SK-N-SH treated with all-trans-retinoic acid at 6 μM for 48 hours (cell line): ENCODE measurements at regions not wholly inside any gene's neighbourhood (a gene's known extent, or its start where the extent isn't known, plus 50 kb on each side); places are given as distances from the start of the nearest gene placed in this dataset.

ENCODE experiments used
- ATAC-seq: fragments of 200-7000 bp; cut with Tn5 transposase; 3 replicates; pipeline ENCODE4 v1.9.1; 2020; ENCODE audit warnings: mild to moderate bottlenecking, moderate library complexity
- ARNTL ChIP-seq: fragments of 450-650 bp; formaldehyde crosslinking; IDR thresholded peaks from 2 replicates; pipeline ENCODE4 v1.5.0; 2020; ENCODE audit warnings: low read depth, mild to moderate bottlenecking, moderate library complexity, borderline replicate concordance
- BACH2 ChIP-seq: fragments of 250-450 bp; sonication (Bioruptor Pico); IDR thresholded peaks from 2 replicates; pipeline ENCODE4 v1.9.0; 2021; ENCODE audit warnings: mild to moderate bottlenecking, borderline replicate concordance
- CREB5 ChIP-seq: fragments of 250-450 bp; sonication (Bioruptor Pico); IDR thresholded peaks from 2 replicates; pipeline ENCODE4 v1.5.1; 2020; ENCODE audit warnings: low read depth, mild to moderate bottlenecking, moderate library complexity
- CSDC2 ChIP-seq: fragments of 250-450 bp; sonication (Bioruptor Pico); IDR thresholded peaks from 2 replicates; pipeline ENCODE4 v1.5.0; 2020; ENCODE audit warnings: mild to moderate bottlenecking, moderate library complexity
- ESRRG ChIP-seq: fragments of 250-450 bp; sonication (Bioruptor Pico); IDR thresholded peaks from 2 replicates; pipeline ENCODE4 v1.6.1; 2021; ENCODE audit warnings: mild to moderate bottlenecking
- GLIS3 ChIP-seq: fragments of 250-450 bp; sonication (Bioruptor Pico); IDR thresholded peaks from 2 replicates; pipeline ENCODE4 v1.5.0; 2020; ENCODE audit warnings: mild to moderate bottlenecking, moderate library complexity
- OSR1 ChIP-seq: fragments of 250-450 bp; sonication (Bioruptor Pico); IDR thresholded peaks from 2 replicates; pipeline ENCODE4 v1.8.0; 2022; ENCODE audit warnings: moderate library complexity, mild to moderate bottlenecking, inconsistent platforms
- PPARA ChIP-seq: fragments of 250-450 bp; sonication (Bioruptor Pico); IDR thresholded peaks from 2 replicates; pipeline ENCODE4 v1.5.0; 2020; ENCODE audit warnings: mild to moderate bottlenecking, borderline replicate concordance
- RARB ChIP-seq: fragments of 250-450 bp; sonication (Bioruptor Pico); IDR thresholded peaks from 2 replicates; pipeline ENCODE4 v1.8.0; 2021; ENCODE audit warnings: mild to moderate bottlenecking, moderate library complexity
- SNAI2 ChIP-seq: fragments of 250-450 bp; sonication (Bioruptor Pico); IDR thresholded peaks from 2 replicates; pipeline ENCODE4 v1.5.0; 2020; ENCODE audit warnings: mild to moderate bottlenecking, moderate library complexity
- TCF4 ChIP-seq: fragments of 250-450 bp; sonication (Bioruptor Pico); IDR thresholded peaks from 2 replicates; pipeline ENCODE4 v1.8.0; 2021; ENCODE audit warnings: mild to moderate bottlenecking, moderate library complexity, borderline replicate concordance
- TOX ChIP-seq: fragments of 250-450 bp; sonication (Bioruptor Pico); IDR thresholded peaks from 2 replicates; pipeline ENCODE4 v1.8.0; 2021; ENCODE audit warnings: mild to moderate bottlenecking, moderate library complexity, borderline replicate concordance
- ZC3H10 ChIP-seq: fragments of 250-450 bp; sonication (Bioruptor Pico); IDR thresholded peaks from 2 replicates; pipeline ENCODE4 v1.5.1; 2021; ENCODE audit warnings: mild to moderate bottlenecking, moderate library complexity
- ZFP3 ChIP-seq: fragments of 250-450 bp; sonication (Bioruptor Pico); IDR thresholded peaks from 2 replicates; pipeline ENCODE4 v1.5.0; 2020; ENCODE audit warnings: mild to moderate bottlenecking, moderate library complexity
- ZFP30 ChIP-seq: fragments of 450-650 bp; formaldehyde crosslinking; IDR thresholded peaks from 2 replicates; pipeline ENCODE4 v1.5.0; 2022; ENCODE audit warnings: mild to moderate bottlenecking, moderate library complexity
- ZNF565 ChIP-seq: fragments of 450-650 bp; formaldehyde crosslinking; conservative IDR thresholded peaks from 2 replicates; pipeline ENCODE4 v1.5.0; 2020; ENCODE audit warnings: low read depth, mild to moderate bottlenecking, moderate library complexity
- ZNF70 ChIP-seq: fragments of 450-650 bp; formaldehyde crosslinking; IDR thresholded peaks from 2 replicates; pipeline ENCODE4 v1.5.0; 2020; ENCODE audit warnings: mild to moderate bottlenecking, moderate library complexity
- ZNF8 ChIP-seq: fragments of 450-650 bp; formaldehyde crosslinking; IDR thresholded peaks from 2 replicates; pipeline ENCODE4 v1.5.0; 2020; ENCODE audit warnings: mild to moderate bottlenecking, moderate library complexity
- TF ChIP-seq, protein P1 (sequence below): fragments of 250-450 bp; sonication (Bioruptor Pico); IDR thresholded peaks from 2 replicates; pipeline ENCODE4 v1.5.1; 2021; ENCODE audit warnings: mild to moderate bottlenecking, moderate library complexity
- TF ChIP-seq, protein P2 (sequence below): fragments of 250-450 bp; sonication (Bioruptor Pico); IDR thresholded peaks from 2 replicates; pipeline ENCODE4 v1.8.0; 2021; ENCODE audit warnings: low read depth, mild to moderate bottlenecking, moderate library complexity, borderline replicate concordance

- no peak for ATAC-seq
- TF ChIP-seq CREB5 (CRISPR knock-in tag) (no peak), GLIS3 (CRISPR knock-in tag) (no peak), OSR1 (CRISPR knock-in tag) (no peak), ZNF565 (CRISPR knock-in tag) (no peak), ZNF70 (CRISPR knock-in tag) (no peak), BACH2 (no peak)
- TF ChIP-seq, protein P1, sequence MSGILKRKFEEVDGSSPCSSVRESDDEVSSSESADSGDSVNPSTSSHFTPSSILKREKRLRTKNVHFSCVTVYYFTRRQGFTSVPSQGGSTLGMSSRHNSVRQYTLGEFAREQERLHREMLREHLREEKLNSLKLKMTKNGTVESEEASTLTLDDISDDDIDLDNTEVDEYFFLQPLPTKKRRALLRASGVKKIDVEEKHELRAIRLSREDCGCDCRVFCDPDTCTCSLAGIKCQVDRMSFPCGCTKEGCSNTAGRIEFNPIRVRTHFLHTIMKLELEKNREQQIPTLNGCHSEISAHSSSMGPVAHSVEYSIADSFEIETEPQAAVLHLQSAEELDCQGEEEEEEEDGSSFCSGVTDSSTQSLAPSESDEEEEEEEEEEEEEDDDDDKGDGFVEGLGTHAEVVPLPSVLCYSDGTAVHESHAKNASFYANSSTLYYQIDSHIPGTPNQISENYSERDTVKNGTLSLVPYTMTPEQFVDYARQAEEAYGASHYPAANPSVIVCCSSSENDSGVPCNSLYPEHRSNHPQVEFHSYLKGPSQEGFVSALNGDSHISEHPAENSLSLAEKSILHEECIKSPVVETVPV (CRISPR knock-in tag) = no peak
Measured at GRCh38 chr2:221178139-221178538, 394.0 kb downstream of the EPHA4 start.

DNA sequence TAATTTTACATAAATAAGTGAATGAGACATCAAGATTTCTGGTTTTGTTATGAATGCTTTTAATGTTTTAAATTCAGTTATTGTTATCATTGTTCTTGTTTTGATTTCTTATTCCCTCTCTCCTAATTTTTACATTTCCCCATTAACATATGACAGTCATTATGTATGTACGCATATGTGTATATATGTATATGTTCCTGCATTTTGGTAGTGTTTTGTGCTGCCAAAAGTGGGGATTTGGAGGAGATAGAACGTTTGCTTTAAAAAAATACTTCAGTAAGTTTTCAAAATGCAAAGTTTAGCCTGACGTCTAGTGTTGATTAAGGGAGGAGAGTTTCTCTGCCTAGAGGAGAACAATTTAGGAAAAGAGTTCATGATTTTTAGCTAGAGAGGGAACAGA lies 385.2 kb downstream of the EPHA4 start:
- TF ChIP-seq, protein P1 (CRISPR knock-in tag) = no peak
- no peak for TF ChIP-seq ZC3H10 (CRISPR knock-in tag)
- ATAC-seq = no peak

DNA sequence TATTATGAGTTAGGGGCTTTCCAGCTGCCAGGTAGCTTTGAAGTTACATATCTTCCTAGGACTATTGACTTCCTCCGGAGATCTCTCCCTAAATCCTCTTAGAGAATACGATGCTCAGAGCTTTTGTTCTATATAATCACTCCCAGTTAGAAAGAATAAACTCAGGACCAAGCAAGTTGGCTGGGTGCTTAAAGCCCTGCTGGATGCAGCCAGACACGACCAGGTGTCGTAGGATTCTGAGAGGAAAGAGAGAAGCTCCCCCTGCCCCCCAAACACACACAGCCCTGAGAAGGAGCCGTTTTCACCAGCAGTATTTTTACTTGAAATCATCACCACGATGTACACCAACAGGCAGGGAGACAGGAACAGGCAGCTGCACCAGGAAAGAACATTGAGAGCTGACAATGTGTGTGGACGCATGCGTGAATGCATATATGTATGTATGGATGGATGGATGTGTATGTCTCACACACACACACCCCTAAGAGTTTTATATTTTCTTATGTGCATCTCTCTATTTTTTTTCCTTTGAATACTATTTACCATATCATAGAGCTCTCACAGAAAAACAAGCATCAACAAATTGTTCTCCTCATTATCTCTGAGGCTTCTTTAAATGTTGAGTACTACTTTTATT lies 382.6 kb downstream of the EPHA4 start:
- TF ChIP-seq OSR1 (CRISPR knock-in tag) = no peak
- no peak for TF ChIP-seq ZNF565 (CRISPR knock-in tag)
- TF ChIP-seq TOX (CRISPR knock-in tag) = no peak
- TF ChIP-seq SNAI2 (CRISPR knock-in tag) = no peak
- TF ChIP-seq TCF4 = no peak
- no peak for TF ChIP-seq ZC3H10 (CRISPR knock-in tag)
- TF ChIP-seq BACH2 = no peak
- TF ChIP-seq, protein P1 (CRISPR knock-in tag) = no peak
- TF ChIP-seq RARB (CRISPR knock-in tag) = no peak
- no peak for TF ChIP-seq ZFP30 (CRISPR knock-in tag)
- no peak for TF ChIP-seq ESRRG (CRISPR knock-in tag)
- TF ChIP-seq, all 23 proteins: peak for 0
- no peak for ATAC-seq

GRCh38 chr2:221195829-221196228 lies 376.3 kb downstream of the EPHA4 start:
- no peak for ATAC-seq
- TF ChIP-seq PPARA (CRISPR knock-in tag) (no peak), ZNF8 (no peak), ZC3H10 (CRISPR knock-in tag) (no peak), ARNTL (CRISPR knock-in tag) (no peak), ESRRG (CRISPR knock-in tag) (no peak)
- TF ChIP-seq, all 23 proteins: peak for 0

GRCh38 chr2:221197225-221197856 lies 374.8 kb downstream of the EPHA4 start:
- no peak for ATAC-seq
- TF ChIP-seq CSDC2 (CRISPR knock-in tag) (no peak), OSR1 (CRISPR knock-in tag) (no peak), ARNTL (CRISPR knock-in tag) (no peak), ZFP3 (CRISPR knock-in tag) (no peak), ZC3H10 (CRISPR knock-in tag) (no peak), CREB5 (CRISPR knock-in tag) (no peak), RARB (CRISPR knock-in tag) (no peak), ZNF565 (CRISPR knock-in tag) (no peak), ZNF70 (CRISPR knock-in tag) (no peak)
- TF ChIP-seq, protein P1 (CRISPR knock-in tag) = no peak
- TF ChIP-seq, protein P2, sequence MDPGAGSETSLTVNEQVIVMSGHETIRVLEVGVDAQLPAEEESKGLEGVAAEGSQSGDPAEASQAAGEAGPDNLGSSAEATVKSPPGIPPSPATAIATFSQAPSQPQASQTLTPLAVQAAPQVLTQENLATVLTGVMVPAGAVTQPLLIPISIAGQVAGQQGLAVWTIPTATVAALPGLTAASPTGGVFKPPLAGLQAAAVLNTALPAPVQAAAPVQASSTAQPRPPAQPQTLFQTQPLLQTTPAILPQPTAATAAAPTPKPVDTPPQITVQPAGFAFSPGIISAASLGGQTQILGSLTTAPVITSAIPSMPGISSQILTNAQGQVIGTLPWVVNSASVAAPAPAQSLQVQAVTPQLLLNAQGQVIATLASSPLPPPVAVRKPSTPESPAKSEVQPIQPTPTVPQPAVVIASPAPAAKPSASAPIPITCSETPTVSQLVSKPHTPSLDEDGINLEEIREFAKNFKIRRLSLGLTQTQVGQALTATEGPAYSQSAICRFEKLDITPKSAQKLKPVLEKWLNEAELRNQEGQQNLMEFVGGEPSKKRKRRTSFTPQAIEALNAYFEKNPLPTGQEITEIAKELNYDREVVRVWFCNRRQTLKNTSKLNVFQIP (CRISPR knock-in tag) = no peak
- TF ChIP-seq, all 23 proteins: peak for 0
